OCI-LY3 (cell line): ENCODE measurements at regions not wholly inside any gene's neighbourhood (a gene's known extent, or its start where the extent isn't known, plus 50 kb on each side); places are given as distances from the start of the nearest gene placed in this dataset.

ENCODE experiments used
- H2AFZ ChIP-seq: fragments of 200-600, 300-600 bp; shearing (Covaris generic); 2 replicates; pipeline ENCODE4 v1.6.0; 2014; ENCODE audit warnings: antibody characterized with exemption, low read depth, low read length
- H3K27ac ChIP-seq: fragments of 200-600, 300-600 bp; sonication (generic); 2 replicates; pipeline ENCODE4 v1.5.1; 2014; ENCODE audit warnings: mild to moderate bottlenecking, low read length, moderate library complexity, mixed read lengths
- H3K27me3 ChIP-seq: fragments of 200-600, 300-600 bp; sonication (generic); 2 replicates; pipeline ENCODE4 v1.6.1; 2014; ENCODE audit warnings: low read depth, low read length, mixed read lengths
- H3K36me3 ChIP-seq: fragments of 200-600, 300-600 bp; sonication (generic); replicated peaks from 2 replicates; pipeline ENCODE3; 2014; ENCODE audit warnings: low read depth, low read length, mixed read lengths
- H3K4me1 ChIP-seq: fragments of 300-600, 200-600 bp; sonication (generic); 2 replicates; pipeline ENCODE4 v1.6.1; 2014; ENCODE audit warnings: low read length, mixed read lengths
- H3K4me2 ChIP-seq: fragments of 200-600, 300-600 bp; sonication (generic); 2 replicates; pipeline ENCODE4 v1.6.1; 2014; ENCODE audit warnings: low read length, mixed read lengths
- H3K4me3 ChIP-seq: fragments of 300-600, 200-600 bp; sonication (generic); 2 replicates; pipeline ENCODE4 v1.5.1; 2014; ENCODE audit warnings: antibody characterized with exemption, mild to moderate bottlenecking, low read length, moderate library complexity
- H3K79me2 ChIP-seq: fragments of 300-600, 200-600 bp; shearing (Covaris generic); 2 replicates; pipeline ENCODE4 v1.6.1; 2014; ENCODE audit warnings: mild to moderate bottlenecking, low read length, mixed read lengths
- H3K9ac ChIP-seq: fragments of 300-600, 200-600 bp; shearing (Covaris generic); 2 replicates; pipeline ENCODE4 v1.6.0; 2014; ENCODE audit warnings: mild to moderate bottlenecking, low read length, moderate library complexity
- H3K9me3 ChIP-seq: fragments of 200-600, 300-600 bp; shearing (Covaris generic); 2 replicates; pipeline ENCODE4 v1.6.1; 2014; ENCODE audit warnings: low read length, mixed read lengths; ENCODE audit not compliant: insufficient read depth
- H4K20me1 ChIP-seq: fragments of 200-600, 300-600 bp; sonication (generic); 2 replicates; pipeline ENCODE4 v1.6.1; 2016; ENCODE audit warnings: low read length, mixed read lengths; ENCODE audit not compliant: insufficient read depth
- CTCF ChIP-seq: fragments of 200-600, 300-600 bp; sonication (generic); IDR thresholded peaks from 2 replicates; pipeline ENCODE4 v1.5.1; 2014; ENCODE audit warnings: antibody characterized with exemption, low read length, low read depth
- EZH2phosphoT487 ChIP-seq: fragments of 200-600 bp; shearing (Covaris generic); IDR thresholded peaks from 2 replicates; pipeline ENCODE4 v1.6.1; 2018; ENCODE audit warnings: antibody characterized with exemption, mixed run types, low read depth

GRCh38 chr7:21029006-21029405 is 242.3 kb upstream of the SP8 start:
- Histone ChIP-seq H3K27ac (peak overlapping the region; percentile 39), H3K4me1 (peaks cover 27% of the 10 kb centered on the region), H3K4me3 (peak overlapping the region; percentile 76), H3K9ac (peak overlapping the region; percentile 62), H2AFZ (peak overlapping the region; percentile 47), H3K4me2 (peak overlapping the region; percentile 96), H3K79me2 (no peaks in the 10 kb centered on the region), H3K27me3 (no peaks in the 10 kb centered on the region), H3K36me3 (no peaks in the 10 kb centered on the region), H3K9me3 (no peaks in the 10 kb centered on the region), H4K20me1 (no peaks in the 10 kb centered on the region)
- no peak for TF ChIP-seq EZH2phosphoT487
- no peak for TF ChIP-seq CTCF

GRCh38 chr7:21030237-21030871 is 243.7 kb upstream of the SP8 start:
- no peak overlapping the region for H3K9ac ChIP-seq
- no peaks in the 10 kb centered on the region for H3K27me3 ChIP-seq
- H4K20me1 ChIP-seq = no peaks in the 10 kb centered on the region
- H2AFZ ChIP-seq = no peak overlapping the region
- H3K27ac ChIP-seq = no peak overlapping the region
- H3K4me3 ChIP-seq = no peak overlapping the region
- TF ChIP-seq EZH2phosphoT487 (no peak), CTCF (no peak)
- H3K9me3 ChIP-seq = no peaks in the 10 kb centered on the region
- no peaks in the 10 kb centered on the region for H3K36me3 ChIP-seq
- H3K79me2 ChIP-seq = no peaks in the 10 kb centered on the region
- no peak overlapping the region for H3K4me2 ChIP-seq
- H3K4me1 ChIP-seq = peaks cover 22% of the 10 kb centered on the region

GRCh38 chr7:21041252-21041651 is 254.6 kb upstream of the SP8 start:
- no peaks in the 10 kb centered on the region for H3K79me2 ChIP-seq
- H3K4me2 ChIP-seq = no peak overlapping the region
- H3K4me3 ChIP-seq = no peak overlapping the region
- no peaks in the 10 kb centered on the region for H3K9me3 ChIP-seq
- no peaks in the 10 kb centered on the region for H3K4me1 ChIP-seq
- H3K27ac ChIP-seq = no peak overlapping the region
- no peak for TF ChIP-seq CTCF
- TF ChIP-seq EZH2phosphoT487 = no peak
- H3K27me3 ChIP-seq = no peaks in the 10 kb centered on the region
- no peak overlapping the region for H3K9ac ChIP-seq
- no peaks in the 10 kb centered on the region for H4K20me1 ChIP-seq
- H2AFZ ChIP-seq = no peak overlapping the region
- no peaks in the 10 kb centered on the region for H3K36me3 ChIP-seq

- no peak overlapping the region for H3K4me2 ChIP-seq
- TF ChIP-seq CTCF = no peak
- H4K20me1 ChIP-seq = no peaks in the 10 kb centered on the region
- no peak overlapping the region for H2AFZ ChIP-seq
- H3K4me1 ChIP-seq = no peaks in the 10 kb centered on the region
- no peaks in the 10 kb centered on the region for H3K27me3 ChIP-seq
- H3K9me3 ChIP-seq = no peaks in the 10 kb centered on the region
- H3K9ac ChIP-seq = no peak overlapping the region
- no peaks in the 10 kb centered on the region for H3K79me2 ChIP-seq
- H3K4me3 ChIP-seq = no peak overlapping the region
- no peak overlapping the region for H3K27ac ChIP-seq
- no peaks in the 10 kb centered on the region for H3K36me3 ChIP-seq
Measured at GRCh38 chr7:21041666-21042065, 255.0 kb upstream of the SP8 start.
